Kidney glomerular epithelial cell (primary cell): ENCODE measurements at regions not wholly inside any gene's neighbourhood (a gene's known extent, or its start where the extent isn't known, plus 50 kb on each side); places are given as distances from the start of the nearest gene placed in this dataset.
"Not testable (repeated sequence)": the region's sequence is repeated elsewhere in the genome, so short reads cannot be mapped to it uniquely, and the experiment has no call there.

Experiments
- DNase-seq: peaks from one replicate; lab custom pipeline; 2025; lab: John Stamatoyannopoulos, UW

GRCh38 chr3:145427355-145427754 lies 733.6 kb downstream of the PLOD2 start:
- no peak for DNase-seq

- no peak for DNase-seq
These were observed 731.4 kb downstream of the PLOD2 start for GRCh38 chr3:145429546-145429945.

GRCh38 chr3:145448436-145448835 lies 712.5 kb downstream of the PLOD2 start:
- no peak for DNase-seq

GRCh38 chr3:145450018-145450682 lies 710.8 kb downstream of the PLOD2 start:
- no peak for DNase-seq

GRCh38 chr3:145457825-145458552 lies 703.0 kb downstream of the PLOD2 start:
- no peak for DNase-seq

- not testable (repeated sequence) for DNase-seq
These were observed 701.3 kb downstream of the PLOD2 start for GRCh38 chr3:145459681-145460080.

- DNase-seq: no peak
These were observed 689.0 kb downstream of the PLOD2 start for GRCh38 chr3:145471976-145472375.

- DNase-seq: not testable (repeated sequence)
These were observed 678.2 kb downstream of the PLOD2 start for GRCh38 chr3:145482735-145483134.

- no peak for DNase-seq
These were observed 677.0 kb downstream of the PLOD2 start for GRCh38 chr3:145483992-145484391.

GRCh38 chr3:145489011-145489410 lies 672.0 kb downstream of the PLOD2 start:
- DNase-seq: no peak

- DNase-seq: no peak
These were observed 670.6 kb downstream of the PLOD2 start for GRCh38 chr3:145490088-145491048.

- DNase-seq: no peak
These were observed 668.5 kb downstream of the PLOD2 start for GRCh38 chr3:145492456-145492855.

GRCh38 chr3:145517416-145517815 lies 643.6 kb downstream of the PLOD2 start:
- not testable (repeated sequence) for DNase-seq

- no peak for DNase-seq
These were observed 642.3 kb downstream of the PLOD2 start for GRCh38 chr3:145518639-145519038.

- no peak for DNase-seq
These were observed 641.5 kb downstream of the PLOD2 start for GRCh38 chr3:145519398-145520047.

GRCh38 chr3:145522179-145522578 lies 638.8 kb downstream of the PLOD2 start:
- DNase-seq: no peak

GRCh38 chr3:145522893-145523651 lies 637.9 kb downstream of the PLOD2 start:
- DNase-seq: no peak

- no peak for DNase-seq
These were observed 629.4 kb downstream of the PLOD2 start for GRCh38 chr3:145531548-145531947.

- no peak for DNase-seq
These were observed 627.3 kb downstream of the PLOD2 start for GRCh38 chr3:145533696-145534095.

GRCh38 chr3:145536461-145536860 lies 624.5 kb downstream of the PLOD2 start:
- no peak for DNase-seq

GRCh38 chr3:145550522-145550921 lies 610.5 kb downstream of the PLOD2 start:
- DNase-seq: no peak
